ENCODE measurements at regions not wholly inside any gene's neighbourhood (a gene's known extent, or its start where the extent isn't known, plus 50 kb on each side); places are given as distances from the start of the nearest gene placed in this dataset.

- no peak for DNase-seq
These were observed 152.8 kb upstream of the TLE3 start for GRCh38 chr15:70250208-70251201.

GRCh38 chr15:70249616-70250015, 151.9 kb upstream of the TLE3 start:
- no peak for DNase-seq

GRCh38 chr15:70248116-70249025, 150.7 kb upstream of the TLE3 start:
- DNase-seq = no peak

GRCh38 chr15:70247281-70247680, 149.6 kb upstream of the TLE3 start:
- no peak for DNase-seq

- DNase-seq = no peak
These were observed 149.0 kb upstream of the TLE3 start for GRCh38 chr15:70246623-70247220.

GRCh38 chr15:70245932-70246622, 148.4 kb upstream of the TLE3 start:
- DNase-seq = no peak

- no peak for DNase-seq
These were observed 147.3 kb upstream of the TLE3 start for GRCh38 chr15:70244978-70245542.

- no peak for DNase-seq
These were observed 146.2 kb upstream of the TLE3 start for GRCh38 chr15:70243686-70244540.

GRCh38 chr15:70242951-70243685, 145.4 kb upstream of the TLE3 start:
- DNase-seq = no peak

- no peak for DNase-seq
These were observed 144.0 kb upstream of the TLE3 start for GRCh38 chr15:70241561-70242320.

- no peak for DNase-seq
These were observed 143.2 kb upstream of the TLE3 start for GRCh38 chr15:70240820-70241430.

GRCh38 chr15:70240082-70240481, 142.4 kb upstream of the TLE3 start:
- DNase-seq = no peak

- no peak for DNase-seq
These were observed 141.2 kb upstream of the TLE3 start for GRCh38 chr15:70238917-70239316.

GRCh38 chr15:70237626-70238025, 139.9 kb upstream of the TLE3 start:
- DNase-seq = no peak

- no peak for DNase-seq
These were observed 138.8 kb upstream of the TLE3 start for GRCh38 chr15:70236341-70237086.

- DNase-seq = no peak
These were observed 137.6 kb upstream of the TLE3 start for GRCh38 chr15:70235347-70235746.

GRCh38 chr15:70234256-70234905, 136.7 kb upstream of the TLE3 start:
- DNase-seq = no peak
